Naive B cell (primary cell): ENCODE measurements at regions not wholly inside any gene's neighbourhood (a gene's known extent, or its start where the extent isn't known, plus 50 kb on each side); places are given as distances from the start of the nearest gene placed in this dataset.

Experiments used
- ATAC-seq, 2 donors: fragments of 150-1000 bp; cut with Tn5 transposase; 2 replicates each; pipeline ENCODE4 v1.10.0; 2021; ENCODE audit warnings: low read depth in 2 of 2, mild to moderate bottlenecking in 2 of 2, moderate library complexity in 2 of 2
- DNase-seq: peaks from one replicate; pipeline ENCODE4 v3.0.0; 2022
- H3K27ac Mint-ChIP-seq, 6 donors: one replicate each; pipeline ENCODE4 v1.8.0; 2020 to 2022; ENCODE audit warnings: mild to moderate bottlenecking in 6 of 6, mixed read lengths in 6 of 6, moderate library complexity in 5 of 6, inconsistent platforms in 2 of 6
- H3K27me3 Mint-ChIP-seq, 3 donors: one replicate each; pipeline ENCODE4 v1.8.0; 2021 to 2022; ENCODE audit warnings: mixed read lengths in 3 of 3, mild to moderate bottlenecking in 1 of 3
- H3K36me3 Mint-ChIP-seq, 2 donors: one replicate each; pipeline ENCODE4 v1.8.0; 2020 to 2022; ENCODE audit warnings: mixed read lengths in 2 of 2, inconsistent platforms in 1 of 2, mild to moderate bottlenecking in 1 of 2
- H3K4me1 Mint-ChIP-seq, 3 donors: one replicate each; pipeline ENCODE4 v1.8.0; 2020 to 2022; ENCODE audit warnings: mixed read lengths in 3 of 3, inconsistent platforms in 1 of 3, mild to moderate bottlenecking in 1 of 3, moderate library complexity in 1 of 3
- H3K4me3 Mint-ChIP-seq, 8 donors: one replicate each; pipeline ENCODE4 v1.8.0; 2020 to 2022; ENCODE audit warnings: mild to moderate bottlenecking in 8 of 8, mixed read lengths in 8 of 8, moderate library complexity in 8 of 8, inconsistent platforms in 2 of 8
- H3K9me3 Mint-ChIP-seq, 7 donors: one replicate each; pipeline ENCODE4 v1.8.0; 2020 to 2022; ENCODE audit warnings: mixed read lengths in 7 of 7, mild to moderate bottlenecking in 5 of 7, inconsistent platforms in 2 of 7, moderate library complexity in 1 of 7

DNA sequence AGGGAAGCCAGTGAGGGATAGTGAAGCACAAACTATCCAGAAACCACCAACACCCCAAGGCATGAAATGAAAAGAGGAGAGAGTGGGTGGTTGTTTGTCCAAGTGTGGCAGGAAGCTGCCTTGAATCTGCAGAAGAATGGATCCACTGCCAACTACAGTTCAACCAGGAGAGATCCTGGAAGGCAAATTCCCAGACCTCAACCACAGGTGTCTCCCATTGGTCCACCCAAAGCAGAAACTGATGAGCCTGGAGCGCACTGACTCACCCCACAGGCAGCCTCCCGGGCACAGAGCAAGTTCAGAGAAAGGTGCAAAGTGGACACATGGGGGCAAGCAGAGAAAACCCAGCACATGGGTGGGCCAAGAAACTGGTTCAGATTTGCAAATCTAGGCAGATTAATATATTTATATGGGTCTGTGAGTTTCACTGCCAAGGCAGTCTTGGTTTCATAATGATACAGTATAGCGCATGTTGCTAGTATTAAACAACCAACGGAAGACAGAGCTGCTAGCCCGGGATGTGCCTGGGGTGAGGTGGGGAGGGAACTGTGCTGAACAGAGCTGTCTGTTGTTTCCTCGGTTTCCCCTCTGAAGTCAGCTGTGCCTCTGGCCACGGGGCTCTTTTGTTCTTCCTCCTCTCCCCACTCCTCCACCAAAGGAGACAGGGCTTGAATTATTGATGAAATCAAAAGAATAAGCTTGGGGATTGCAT is 416.2 kb upstream of the CCDC196 start:
- Mint-ChIP-seq H3K4me3 (no peak overlapping the region), H3K4me1 (peaks cover 0 to 4% (median 0%) of the 10 kb centered on the region in 3 donors), H3K36me3 (no peaks in the 10 kb centered on the region), H3K27ac (no peak overlapping the region), H3K9me3 (no peaks in the 10 kb centered on the region), H3K27me3 (peaks cover 0 to 17% (median 16%) of the 10 kb centered on the region in 3 donors)
- ATAC-seq = no peak
- no peak for DNase-seq

DNA sequence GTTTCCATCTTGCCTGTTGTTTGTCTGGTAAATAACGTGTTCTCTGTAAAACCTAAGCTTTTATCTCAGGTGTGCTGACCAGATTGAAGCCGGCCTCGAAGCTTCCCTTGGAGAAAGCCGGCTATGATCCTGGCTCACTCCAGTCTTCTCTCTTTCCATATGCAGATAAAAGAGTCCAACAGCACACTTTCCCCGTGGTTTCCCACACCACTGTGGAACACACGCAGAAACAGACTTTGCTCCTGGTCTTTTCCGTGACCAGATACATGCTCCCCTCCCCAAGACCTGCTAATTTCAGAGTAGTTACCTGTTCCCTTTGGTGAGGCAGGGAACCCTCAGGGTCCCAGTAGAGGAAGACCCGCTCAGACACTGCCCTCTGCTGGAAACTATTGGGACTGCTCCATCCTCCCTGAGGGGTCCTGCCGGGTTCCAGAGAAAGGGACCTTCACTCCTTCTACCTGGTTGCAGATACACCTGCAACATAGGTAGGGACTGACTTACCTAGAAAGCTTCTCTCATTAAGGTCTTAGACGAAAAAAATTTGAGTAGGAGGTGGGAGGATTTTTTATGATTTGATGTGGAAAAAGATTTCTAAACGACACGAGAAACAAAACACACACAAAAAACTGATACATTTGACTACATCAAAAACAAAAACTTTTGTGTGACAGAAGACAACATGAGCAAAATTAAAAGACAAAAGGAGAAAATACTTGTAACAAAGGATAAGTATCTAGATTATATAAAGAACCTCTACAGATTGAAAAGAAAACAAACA is 415.4 kb upstream of the CCDC196 start:
- ATAC-seq = peak; percentile 38 to 51
- H3K4me1 Mint-ChIP-seq = peaks cover 0 to 4% (median 0%) of the 10 kb centered on the region in 3 donors
- no peaks in the 10 kb centered on the region for H3K36me3 Mint-ChIP-seq
- peak; percentile 45 for DNase-seq
- no peaks in the 10 kb centered on the region for H3K9me3 Mint-ChIP-seq
- no peak overlapping the region for H3K27ac Mint-ChIP-seq
- peaks cover 0 to 17% (median 16%) of the 10 kb centered on the region in 3 donors for H3K27me3 Mint-ChIP-seq
- no peak overlapping the region for H3K4me3 Mint-ChIP-seq

DNA sequence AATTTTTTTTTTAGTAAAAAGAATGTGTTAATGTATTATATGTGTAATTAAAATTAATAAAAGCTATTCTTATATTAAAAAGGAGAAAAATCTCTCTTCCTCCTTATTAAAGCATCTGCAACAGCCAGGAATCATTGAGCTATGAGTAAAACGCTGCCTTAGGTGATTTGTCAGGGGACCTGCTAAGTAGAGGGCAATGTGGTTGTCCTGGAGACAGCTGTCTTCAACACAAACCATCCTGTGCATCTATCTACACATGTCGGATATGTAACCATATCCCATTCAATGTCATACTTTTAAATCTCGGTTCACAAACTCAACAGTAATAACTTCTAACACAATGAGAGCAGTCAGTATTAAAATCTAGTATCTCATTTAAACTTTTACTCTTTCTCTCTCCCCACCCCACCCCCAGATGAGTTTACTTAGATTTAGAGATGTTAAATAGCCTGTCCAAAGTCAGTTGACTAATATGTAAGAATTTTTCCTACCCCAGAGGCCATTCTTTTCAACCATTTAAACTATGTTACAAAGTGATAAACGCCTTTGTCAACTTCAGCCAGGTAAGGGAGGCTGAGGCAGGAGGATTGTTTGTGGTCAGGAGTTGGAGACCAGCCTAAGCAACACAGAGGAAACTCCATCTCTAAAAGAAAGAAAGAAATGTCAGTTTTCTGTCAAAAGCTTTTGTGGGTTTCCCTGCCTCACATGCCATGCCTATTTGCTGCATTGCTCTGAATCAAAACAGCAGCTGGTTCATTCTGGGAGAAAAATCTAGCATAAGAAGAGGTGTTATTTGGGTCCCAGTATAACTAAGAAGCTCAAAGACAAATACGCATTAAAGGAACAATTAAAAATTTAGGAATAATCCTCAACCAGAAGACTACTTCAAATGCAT is 413.7 kb upstream of the CCDC196 start:
- no peaks in the 10 kb centered on the region for H3K9me3 Mint-ChIP-seq
- no peak for DNase-seq
- no peak for ATAC-seq
- H3K27me3 Mint-ChIP-seq = peaks cover 0 to 23% (median 16%) of the 10 kb centered on the region in 3 donors
- H3K36me3 Mint-ChIP-seq = no peaks in the 10 kb centered on the region
- H3K27ac Mint-ChIP-seq = no peak overlapping the region
- H3K4me3 Mint-ChIP-seq = no peak overlapping the region
- peaks cover 0 to 4% (median 0%) of the 10 kb centered on the region in 3 donors for H3K4me1 Mint-ChIP-seq

DNA sequence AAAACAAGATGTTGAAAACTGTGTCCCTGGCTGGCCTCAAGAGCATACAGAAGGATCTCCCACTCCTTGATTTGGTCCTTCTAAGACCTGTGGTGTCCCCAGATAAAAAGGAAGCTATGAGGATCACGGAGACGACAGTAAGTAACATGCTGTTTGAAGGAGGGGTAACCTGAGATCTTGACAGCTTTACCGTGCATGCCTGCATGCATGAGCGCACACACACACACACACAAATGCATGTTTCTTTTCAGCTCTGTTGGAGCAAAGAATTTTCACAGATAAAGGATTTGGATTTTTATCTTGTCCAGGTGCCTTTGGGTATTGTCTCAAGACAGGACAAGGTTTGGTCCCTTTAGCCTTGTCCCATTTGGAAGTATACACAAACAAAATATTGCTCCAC is 411.6 kb upstream of the CCDC196 start:
- Mint-ChIP-seq H3K9me3 (no peaks in the 10 kb centered on the region), H3K36me3 (no peaks in the 10 kb centered on the region), H3K4me1 (peaks cover 0 to 4% (median 0%) of the 10 kb centered on the region in 3 donors), H3K4me3 (no peak overlapping the region), H3K27me3 (peaks cover 0 to 24% (median 12%) of the 10 kb centered on the region in 3 donors), H3K27ac (no peak overlapping the region)
- DNase-seq (no peak), ATAC-seq (no peak)

DNA sequence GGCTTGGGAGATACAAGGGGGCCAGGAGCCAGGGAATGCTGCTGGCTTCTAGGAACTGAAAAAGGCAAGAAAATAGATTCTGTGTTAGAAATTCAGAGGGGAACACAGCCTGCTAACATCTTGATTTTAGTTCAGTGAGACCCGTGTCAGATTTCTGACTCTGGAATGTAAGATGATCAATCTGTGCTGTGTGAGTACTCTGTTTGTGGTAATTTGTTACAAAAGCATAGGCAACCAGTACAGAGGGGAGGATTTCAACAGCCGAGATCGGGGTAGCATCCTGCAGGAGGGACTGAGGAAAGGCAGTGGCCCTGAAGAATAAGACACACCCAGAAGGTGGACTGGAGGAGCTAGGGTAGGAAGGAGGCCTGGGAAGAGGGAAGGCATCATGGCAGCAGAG is 410.0 kb upstream of the CCDC196 start:
- Mint-ChIP-seq H3K9me3 (no peaks in the 10 kb centered on the region), H3K4me3 (peak overlapping the region in 1 of 8 donors; percentile 0), H3K27ac (no peak overlapping the region), H3K27me3 (peaks cover 0 to 17% (median 4%) of the 10 kb centered on the region in 3 donors), H3K36me3 (no peaks in the 10 kb centered on the region), H3K4me1 (no peaks in the 10 kb centered on the region)
- DNase-seq (no peak), ATAC-seq (no peak)

DNA sequence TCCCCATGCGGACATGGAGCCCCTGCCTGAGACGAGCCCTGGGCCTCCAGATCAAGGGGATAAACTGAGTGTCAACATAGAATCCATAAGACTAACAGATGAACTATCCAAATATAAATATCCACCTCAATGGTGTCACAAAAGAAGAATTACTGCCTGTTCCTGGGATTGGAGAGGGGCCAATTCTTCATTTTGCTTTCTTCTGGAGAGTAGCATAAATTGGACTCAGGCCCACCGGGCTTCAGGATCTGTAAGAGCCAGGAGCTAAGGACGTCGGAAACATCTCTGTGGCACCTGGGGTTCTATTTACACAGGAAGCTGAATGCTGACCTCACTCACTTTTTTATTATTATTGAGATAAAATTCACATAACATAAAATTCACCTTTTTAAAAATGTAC is 408.2 kb upstream of the CCDC196 start:
- H3K36me3 Mint-ChIP-seq = no peaks in the 10 kb centered on the region
- H3K4me1 Mint-ChIP-seq = no peaks in the 10 kb centered on the region
- no peak for ATAC-seq
- DNase-seq = no peak
- peaks cover 0 to 17% (median 4%) of the 10 kb centered on the region in 3 donors for H3K27me3 Mint-ChIP-seq
- no peaks in the 10 kb centered on the region for H3K9me3 Mint-ChIP-seq
- no peak overlapping the region for H3K4me3 Mint-ChIP-seq
- H3K27ac Mint-ChIP-seq = no peak overlapping the region

DNA sequence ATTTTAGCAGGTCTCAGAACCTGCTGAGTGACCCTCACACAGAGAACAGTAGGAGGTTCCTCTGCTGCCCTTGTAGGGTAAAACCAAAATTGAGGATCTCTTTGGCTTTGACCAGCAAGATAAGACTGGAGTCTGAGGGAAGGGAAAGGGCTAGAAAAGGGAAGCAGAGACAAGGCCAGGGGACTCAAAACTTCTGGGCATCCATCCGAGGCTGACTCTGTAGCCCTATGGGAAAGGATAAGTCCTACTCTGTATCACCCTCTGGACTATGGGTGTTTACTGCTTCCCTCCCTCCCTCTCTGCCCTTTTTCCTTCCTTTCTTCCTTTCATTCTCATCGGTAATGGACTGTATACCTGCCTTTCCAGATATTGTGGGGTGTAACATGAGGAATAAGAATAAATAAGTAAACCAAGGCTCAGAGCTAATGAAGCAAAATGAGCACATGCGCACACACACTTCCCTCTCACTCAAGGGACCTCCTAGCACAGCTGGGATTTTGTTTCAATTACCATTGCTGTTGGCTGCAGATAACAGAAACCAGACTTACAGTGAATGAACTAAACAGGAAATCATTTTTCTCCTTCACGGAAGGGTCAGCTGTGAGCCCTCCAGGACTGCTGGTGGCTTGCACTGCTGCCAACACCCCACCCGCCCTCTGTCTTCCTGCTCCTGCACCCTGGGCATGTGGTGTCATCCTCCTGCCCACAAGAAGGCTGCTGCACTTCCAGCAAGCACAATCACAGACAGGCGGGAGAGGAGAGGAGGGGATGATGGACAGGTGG is 404.4 kb upstream of the CCDC196 start:
- Mint-ChIP-seq H3K27me3 (peaks cover 5 to 17% (median 10%) of the 10 kb centered on the region in 3 donors), H3K36me3 (no peaks in the 10 kb centered on the region), H3K9me3 (no peaks in the 10 kb centered on the region), H3K27ac (no peak overlapping the region), H3K4me3 (no peak overlapping the region), H3K4me1 (no peaks in the 10 kb centered on the region)
- DNase-seq (no peak), ATAC-seq (no peak)

DNA sequence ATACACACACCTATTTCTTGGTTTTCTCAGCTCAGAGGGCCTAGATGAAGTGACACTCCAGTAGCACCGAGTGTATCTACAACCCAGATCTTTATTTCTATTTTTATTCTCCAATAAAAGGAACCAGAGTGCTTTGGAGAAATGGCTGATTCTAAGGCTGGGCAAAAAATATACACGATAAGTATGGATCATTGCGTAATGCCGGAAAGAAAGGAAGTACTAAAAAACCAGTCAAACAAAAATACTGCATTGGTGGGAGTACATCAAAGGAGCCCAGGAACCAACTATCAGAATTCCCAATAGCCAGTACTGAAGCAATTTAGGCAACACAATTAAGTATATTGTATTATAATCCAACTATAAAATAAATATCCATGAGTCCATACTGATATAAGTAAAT is 400.9 kb upstream of the CCDC196 start:
- Mint-ChIP-seq H3K27me3 (peaks cover 5 to 8% (median 6%) of the 10 kb centered on the region in 3 donors), H3K27ac (no peak overlapping the region), H3K4me3 (no peak overlapping the region), H3K4me1 (no peaks in the 10 kb centered on the region), H3K9me3 (no peaks in the 10 kb centered on the region), H3K36me3 (no peaks in the 10 kb centered on the region)
- no peak for ATAC-seq
- DNase-seq = no peak

DNA sequence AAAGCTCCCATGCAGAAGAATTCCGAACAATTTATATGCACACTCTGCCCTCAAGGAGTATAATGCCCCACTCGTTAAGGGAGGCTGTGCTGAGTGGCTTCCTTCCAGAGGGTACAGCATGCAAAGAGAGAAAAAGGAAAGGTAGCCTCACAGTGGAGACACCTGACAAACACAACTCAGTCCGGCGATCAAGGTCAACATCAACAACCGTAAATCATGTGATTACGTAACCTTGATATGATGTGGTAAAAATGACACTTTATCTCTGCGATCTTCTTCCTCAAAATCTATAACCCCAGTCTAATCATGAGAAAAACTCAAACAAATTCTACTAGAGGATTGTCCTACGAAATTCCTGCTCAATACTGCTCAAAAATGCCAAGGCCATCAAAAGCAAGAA is 400.5 kb upstream of the CCDC196 start:
- ATAC-seq (no peak), DNase-seq (no peak)
- H3K4me3 Mint-ChIP-seq = no peak overlapping the region
- peak overlapping the region in 1 of 6 donors; percentile 60 for H3K27ac Mint-ChIP-seq
- no peaks in the 10 kb centered on the region for H3K36me3 Mint-ChIP-seq
- no peaks in the 10 kb centered on the region for H3K9me3 Mint-ChIP-seq
- H3K27me3 Mint-ChIP-seq = peaks cover 5 to 8% (median 6%) of the 10 kb centered on the region in 3 donors
- no peaks in the 10 kb centered on the region for H3K4me1 Mint-ChIP-seq

DNA sequence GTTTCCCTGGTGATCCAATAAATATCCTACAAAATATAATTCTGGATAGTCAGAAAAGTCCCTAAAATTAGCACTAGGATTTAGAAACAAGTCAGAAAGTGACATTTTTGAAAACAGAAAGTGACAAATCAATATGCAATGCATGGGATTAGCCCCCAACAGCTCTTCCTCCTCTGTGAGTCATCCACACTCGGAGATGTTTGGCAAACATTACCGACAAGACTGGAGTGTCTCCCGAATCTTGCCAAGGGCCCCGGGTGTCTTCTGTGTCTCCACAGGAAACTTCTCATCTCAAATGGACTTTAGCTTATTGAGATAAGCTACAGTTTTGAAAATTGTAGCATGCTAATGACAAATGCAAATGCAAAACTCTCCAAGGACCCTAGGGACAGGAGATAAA is 398.9 kb upstream of the CCDC196 start:
- no peaks in the 10 kb centered on the region for H3K36me3 Mint-ChIP-seq
- no peaks in the 10 kb centered on the region for H3K9me3 Mint-ChIP-seq
- no peaks in the 10 kb centered on the region for H3K4me1 Mint-ChIP-seq
- peaks cover 5 to 8% (median 6%) of the 10 kb centered on the region in 3 donors for H3K27me3 Mint-ChIP-seq
- H3K4me3 Mint-ChIP-seq = no peak overlapping the region
- no peak for DNase-seq
- H3K27ac Mint-ChIP-seq = no peak overlapping the region
- ATAC-seq = no peak

DNA sequence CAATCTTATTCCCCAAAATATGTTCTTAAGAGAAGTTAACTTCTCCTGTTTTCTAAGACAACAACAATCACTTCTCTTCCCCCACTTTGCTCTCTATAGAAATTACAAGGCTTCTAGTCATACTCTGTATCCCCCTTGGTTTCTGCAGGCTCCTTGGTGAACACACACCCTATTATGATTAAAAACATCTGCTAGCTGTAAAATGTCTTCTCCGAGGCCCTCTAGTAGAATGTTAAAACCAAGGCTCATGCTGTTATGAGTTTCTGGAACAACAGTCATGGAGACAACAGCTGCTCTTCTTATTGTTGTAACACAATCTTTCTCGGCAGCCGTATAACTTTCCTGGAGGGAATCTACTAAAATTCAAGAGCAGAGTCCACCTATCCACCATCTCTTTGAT is 397.5 kb upstream of the CCDC196 start:
- Mint-ChIP-seq H3K27ac (no peak overlapping the region), H3K4me1 (no peaks in the 10 kb centered on the region), H3K9me3 (no peaks in the 10 kb centered on the region), H3K36me3 (no peaks in the 10 kb centered on the region), H3K27me3 (peaks cover 6 to 8% (median 8%) of the 10 kb centered on the region in 3 donors), H3K4me3 (no peak overlapping the region)
- DNase-seq (no peak), ATAC-seq (no peak)

DNA sequence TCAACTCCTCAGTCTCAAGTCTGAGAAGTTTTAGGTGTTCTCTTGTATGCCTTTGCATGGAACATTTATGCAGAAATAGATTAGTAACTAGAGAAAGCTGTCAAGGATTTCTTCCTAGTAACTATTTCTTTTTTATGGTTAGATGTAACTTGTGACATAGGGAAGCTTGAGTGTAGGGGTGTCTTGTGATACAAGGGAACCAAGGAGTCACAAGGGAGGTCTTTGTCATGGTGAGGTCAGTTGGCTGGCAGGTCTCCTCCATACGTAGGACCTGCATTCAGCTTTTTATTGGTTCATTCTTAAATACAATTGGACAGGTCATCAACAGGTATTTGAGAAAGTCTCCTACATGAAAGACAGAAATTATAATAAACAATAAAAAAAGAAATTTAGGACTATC is 394.0 kb upstream of the CCDC196 start:
- Mint-ChIP-seq H3K4me3 (no peak overlapping the region), H3K27me3 (peaks cover 4 to 16% (median 5%) of the 10 kb centered on the region in 3 donors)
- DNase-seq = no peak

DNA sequence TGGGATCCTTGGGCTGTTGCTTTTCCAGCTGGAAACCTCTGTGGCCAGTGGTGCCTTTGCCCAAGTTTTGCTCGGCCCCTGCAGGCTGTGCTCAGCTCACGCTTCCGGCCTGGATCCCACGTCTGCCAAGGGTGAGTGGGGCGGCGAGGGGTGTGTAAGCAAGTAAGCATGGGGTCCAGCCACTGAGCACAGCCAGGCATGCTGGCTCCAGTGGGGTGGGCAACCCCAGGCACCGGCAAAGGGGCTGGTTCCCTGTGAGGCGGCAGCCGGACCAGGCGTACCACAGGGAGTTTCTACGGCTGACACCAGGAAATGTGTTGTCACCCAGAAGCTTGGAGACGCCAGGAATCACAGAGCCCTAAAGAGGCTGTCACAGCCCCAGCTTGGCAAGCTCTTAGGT is 393.4 kb upstream of the CCDC196 start:
- no peak for DNase-seq
- no peak overlapping the region for H3K27ac Mint-ChIP-seq
- no peaks in the 10 kb centered on the region for H3K36me3 Mint-ChIP-seq
- H3K4me1 Mint-ChIP-seq = no peaks in the 10 kb centered on the region
- ATAC-seq = no peak
- H3K4me3 Mint-ChIP-seq = no peak overlapping the region
- no peaks in the 10 kb centered on the region for H3K9me3 Mint-ChIP-seq
- H3K27me3 Mint-ChIP-seq = peaks cover 4 to 16% (median 5%) of the 10 kb centered on the region in 3 donors

More for the DNA sequence above, 394.0 kb upstream of the CCDC196 start:
- Mint-ChIP-seq H3K27ac (no peak overlapping the region), H3K4me1 (no peaks in the 10 kb centered on the region), H3K9me3 (no peaks in the 10 kb centered on the region), H3K36me3 (no peaks in the 10 kb centered on the region)
- no peak for ATAC-seq
